GM21515 (cell line): ENCODE measurements at regions not wholly inside any gene's neighbourhood (a gene's known extent, or its start where the extent isn't known, plus 50 kb on each side); places are given as distances from the start of the nearest gene placed in this dataset.
"Not testable (repeated sequence)": the region's sequence is repeated elsewhere in the genome, so short reads cannot be mapped to it uniquely, and the experiment has no call there.

Experiments used
- ATAC-seq: cut with Tn5 transposase; IDR thresholded peaks from one replicate; pipeline ENCODE4 v1.9.1; 2021; ENCODE audit not compliant: unreplicated experiment

DNA sequence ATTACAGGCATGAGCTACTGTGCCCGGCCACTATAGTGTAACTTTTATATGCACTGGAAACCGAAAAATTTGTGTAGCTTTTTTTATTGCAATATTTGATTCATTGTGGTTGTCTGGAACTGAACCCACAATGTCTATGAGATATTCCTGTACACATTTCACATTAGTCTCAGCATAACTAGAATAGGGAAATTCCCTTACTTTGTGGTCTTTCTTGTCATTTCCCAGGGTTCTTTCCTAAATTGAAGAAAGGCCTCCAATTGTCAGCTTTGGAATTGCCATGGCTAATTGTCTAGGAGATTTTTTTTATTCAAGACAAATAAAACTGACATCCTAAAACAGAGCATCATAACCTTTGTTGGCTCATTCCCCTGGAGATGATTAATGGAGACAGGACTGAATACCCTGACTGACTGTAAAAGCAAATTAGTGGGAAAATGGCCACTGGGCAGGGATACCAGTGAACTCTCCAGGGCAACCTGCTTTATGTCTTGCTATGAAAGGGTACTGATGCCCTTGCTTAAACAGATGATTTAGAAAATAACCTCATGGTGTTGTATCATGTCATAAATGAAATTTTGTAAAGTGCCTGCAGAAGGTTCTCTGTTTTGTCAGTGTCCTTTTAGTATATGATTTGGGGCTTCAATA is 576.9 kb downstream of the RFPL4B start:
- ATAC-seq, result no peak

DNA sequence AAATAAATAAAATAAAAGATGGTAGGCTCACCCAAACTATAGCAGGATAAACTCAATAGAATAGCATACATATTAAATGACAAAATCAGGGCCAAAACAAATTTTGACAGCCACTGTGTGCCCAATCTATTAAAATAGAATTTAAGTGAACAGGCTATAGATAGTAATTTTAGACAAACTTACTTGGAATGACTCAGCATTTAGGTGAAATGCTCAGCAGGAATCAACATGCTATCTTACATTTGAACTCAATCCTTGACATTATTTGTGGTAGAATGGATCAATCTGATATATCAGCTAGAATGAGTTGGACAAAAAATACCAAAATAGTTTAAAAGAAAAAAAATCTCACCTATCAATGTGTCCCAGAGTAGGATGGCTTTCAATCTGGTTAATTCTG is 578.6 kb downstream of the RFPL4B start:
- no peak for ATAC-seq

DNA sequence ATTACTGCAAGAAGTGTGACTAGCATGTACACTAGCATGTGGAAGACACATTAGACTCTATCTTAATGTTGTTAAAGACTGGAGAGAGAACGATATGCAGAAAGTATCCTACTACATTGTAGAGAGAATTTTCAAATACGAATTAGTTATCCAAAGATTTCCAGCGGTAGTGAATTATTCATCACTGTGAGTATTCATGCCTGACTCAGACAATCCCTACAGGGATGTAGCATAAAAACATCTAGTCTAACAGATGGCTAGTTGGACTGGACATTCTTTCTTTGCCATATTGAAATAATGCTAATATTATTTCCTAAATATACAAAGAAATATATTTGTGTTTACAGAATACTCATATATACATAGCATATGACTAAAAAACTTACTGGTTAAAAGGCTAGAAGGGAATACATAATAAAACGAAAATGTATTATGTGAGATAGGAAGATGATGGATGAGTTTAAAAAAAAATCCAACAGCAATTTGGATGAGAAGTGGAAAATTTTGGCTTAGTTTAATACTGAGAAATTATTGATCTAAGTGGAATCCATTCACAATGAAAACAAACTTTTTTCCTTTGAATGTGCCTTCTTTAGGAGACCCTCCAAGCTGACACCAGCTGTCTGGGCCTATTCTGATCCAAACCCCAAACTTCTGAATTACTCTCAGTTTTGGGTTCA is 580.7 kb downstream of the RFPL4B start:
- ATAC-seq, result no peak

DNA sequence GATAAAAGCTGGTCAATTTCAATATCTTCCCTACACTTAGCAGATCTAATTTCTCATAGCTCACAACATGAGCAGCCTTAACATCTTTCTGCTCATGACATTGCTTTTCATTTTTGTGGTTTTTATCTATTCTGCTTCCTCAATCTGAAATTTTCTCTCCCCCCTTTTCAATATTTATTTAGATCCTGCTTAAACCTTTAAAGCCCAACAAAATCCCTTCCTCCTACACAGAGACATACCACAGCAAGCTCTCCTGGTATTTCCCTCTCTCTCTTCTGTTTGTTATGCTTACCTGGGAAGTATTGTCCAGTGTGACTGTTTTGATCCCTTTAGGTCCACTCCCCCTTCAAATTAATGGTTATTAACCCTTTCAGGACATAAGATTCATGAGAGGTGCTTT is 582.5 kb downstream of the RFPL4B start:
- ATAC-seq, result no peak

DNA sequence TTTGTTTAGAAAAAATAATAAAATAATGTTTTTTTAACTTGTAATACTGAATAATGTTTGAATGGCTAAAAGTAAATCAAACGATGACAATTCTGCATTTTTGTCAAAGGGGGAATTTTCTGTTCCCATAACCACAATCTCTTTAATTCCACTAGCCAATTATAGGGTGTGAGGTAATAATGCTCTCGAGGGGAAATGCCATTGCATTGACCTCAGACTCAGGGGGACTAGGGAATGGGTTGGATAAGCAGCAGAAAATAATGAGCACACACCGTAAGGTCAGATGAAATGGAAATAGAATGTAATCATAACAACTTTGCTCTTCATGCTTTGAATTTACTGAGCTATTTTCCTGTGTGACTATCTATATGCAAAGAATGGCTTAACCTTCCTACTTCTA is 584.7 kb downstream of the RFPL4B start:
- ATAC-seq, result no peak

DNA sequence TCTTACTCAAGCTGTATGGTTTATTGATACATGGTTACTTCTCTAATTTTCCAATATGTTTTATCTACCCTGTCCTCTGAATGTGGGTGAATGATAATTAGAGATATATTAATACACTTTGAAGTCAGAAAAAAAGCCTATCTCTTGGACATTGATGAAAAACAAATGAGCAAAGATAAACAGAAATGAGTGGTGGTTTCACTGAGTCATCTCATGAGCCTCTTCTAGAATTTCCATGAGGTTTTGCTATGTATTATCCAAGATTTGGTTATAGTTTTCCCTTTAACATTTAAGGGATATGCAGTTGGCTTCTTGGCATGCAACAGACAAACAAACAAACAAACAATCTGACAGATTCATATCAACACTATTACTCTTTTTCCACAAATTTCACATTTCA is 586.8 kb downstream of the RFPL4B start:
- no peak for ATAC-seq

DNA sequence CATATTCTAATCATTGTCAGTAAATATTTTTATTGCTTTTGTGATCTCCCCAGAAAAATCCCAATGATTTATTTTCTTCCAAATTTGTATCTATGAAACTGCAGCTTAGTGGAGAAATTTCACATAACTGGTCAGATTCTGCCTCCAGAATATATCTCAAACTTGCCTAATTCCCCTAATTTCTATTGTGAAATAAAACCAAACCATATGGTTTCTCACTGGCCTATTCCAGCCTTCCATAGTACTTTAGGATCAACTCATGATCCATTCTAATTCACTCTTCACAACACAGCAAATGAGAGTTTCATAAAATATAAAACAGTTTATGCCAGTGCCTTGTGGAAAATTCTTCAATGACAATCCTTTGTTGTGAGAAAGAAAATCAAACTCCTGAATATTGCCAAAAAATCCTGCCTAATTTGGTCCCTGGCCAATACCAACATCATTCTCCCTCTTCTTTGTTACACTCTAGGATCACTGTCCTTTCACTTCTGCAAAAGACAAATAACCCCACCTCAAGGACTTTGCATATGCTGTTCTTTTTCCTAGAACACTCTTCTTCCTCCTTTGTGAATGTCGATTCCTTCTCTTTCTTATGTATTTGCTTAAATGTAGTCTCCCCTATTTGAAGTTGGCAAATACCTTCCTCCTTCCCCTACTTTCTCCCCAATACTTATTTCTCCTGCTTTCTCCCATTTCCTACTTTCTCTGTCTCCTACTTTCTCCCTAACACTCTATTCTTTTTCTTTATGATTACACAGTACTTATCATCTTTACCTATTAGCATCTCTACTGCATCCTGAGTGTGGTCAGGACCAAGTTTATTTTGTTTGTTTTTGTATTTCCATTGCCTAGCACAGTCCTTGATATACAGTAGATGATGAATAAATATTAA is 587.5 kb downstream of the RFPL4B start:
- no peak for ATAC-seq

DNA sequence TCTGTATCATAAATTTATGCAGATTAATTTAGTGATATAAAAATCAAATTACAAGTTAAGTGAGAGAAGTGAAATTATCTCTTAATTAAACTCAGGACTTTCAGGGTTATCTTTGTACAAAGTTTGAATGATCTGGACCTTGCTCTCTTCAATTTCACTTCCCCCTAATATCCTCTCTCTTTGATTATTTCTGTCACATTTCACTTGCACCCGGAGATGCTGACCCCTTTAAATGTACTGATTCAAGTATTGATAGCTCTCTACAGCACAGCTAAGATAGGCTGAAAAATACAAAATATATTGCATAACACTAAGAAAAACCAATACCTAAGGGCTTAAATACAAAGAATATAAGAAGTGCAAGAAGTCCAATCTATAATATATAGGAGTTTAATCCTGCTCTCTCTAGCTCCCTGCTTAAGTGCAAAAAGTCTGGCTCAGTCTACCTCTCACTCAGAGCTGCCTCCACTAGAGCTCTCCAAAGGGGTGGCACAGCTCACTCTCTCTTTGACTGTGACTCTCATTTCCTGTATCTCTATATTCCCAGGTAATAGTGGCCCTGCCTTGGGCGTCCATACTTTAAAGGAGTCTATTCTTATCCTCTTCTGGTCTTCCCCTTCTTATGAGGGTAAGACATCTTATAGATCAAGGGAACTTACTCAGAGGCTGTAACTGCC is 588.4 kb downstream of the RFPL4B start:
- ATAC-seq, result no peak

DNA sequence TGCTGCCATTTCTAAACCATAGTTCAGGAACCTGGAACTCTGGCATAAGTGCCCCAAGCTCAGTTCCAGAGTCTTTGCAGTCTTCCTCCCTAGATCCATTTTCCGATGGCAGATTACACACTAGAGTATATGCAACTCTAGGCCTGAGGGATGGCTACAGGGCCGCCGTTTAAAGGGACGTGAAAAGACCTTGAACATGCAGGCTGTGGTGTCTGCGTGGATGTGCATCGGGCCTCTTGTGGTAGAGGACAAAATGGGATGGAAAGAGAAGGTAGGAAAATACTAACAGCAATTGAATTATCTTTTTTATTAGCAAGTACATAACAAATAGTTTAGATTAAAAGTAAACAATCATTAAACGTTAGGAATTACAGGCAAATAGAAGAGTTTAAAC is 588.9 kb downstream of the RFPL4B start:
- no peak for ATAC-seq

DNA sequence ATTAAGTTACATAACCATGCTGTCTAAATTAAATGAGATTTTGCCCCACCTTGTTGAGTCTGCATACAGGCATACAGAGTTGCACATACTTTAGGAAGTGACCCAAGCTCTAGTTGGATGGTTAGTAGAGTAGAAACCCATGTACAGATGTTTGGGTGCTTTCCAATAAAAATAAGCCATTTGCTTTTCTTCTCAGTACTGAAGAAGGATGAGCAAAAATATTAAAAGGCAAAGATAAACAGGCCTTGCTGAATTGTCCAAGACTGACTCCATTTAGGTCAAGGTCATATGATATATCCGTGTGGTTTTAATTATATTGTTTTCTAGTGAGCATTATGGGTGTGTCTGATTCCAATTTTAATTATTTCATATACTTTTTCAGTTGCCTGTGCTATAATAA is 589.4 kb downstream of the RFPL4B start:
- no peak for ATAC-seq

DNA sequence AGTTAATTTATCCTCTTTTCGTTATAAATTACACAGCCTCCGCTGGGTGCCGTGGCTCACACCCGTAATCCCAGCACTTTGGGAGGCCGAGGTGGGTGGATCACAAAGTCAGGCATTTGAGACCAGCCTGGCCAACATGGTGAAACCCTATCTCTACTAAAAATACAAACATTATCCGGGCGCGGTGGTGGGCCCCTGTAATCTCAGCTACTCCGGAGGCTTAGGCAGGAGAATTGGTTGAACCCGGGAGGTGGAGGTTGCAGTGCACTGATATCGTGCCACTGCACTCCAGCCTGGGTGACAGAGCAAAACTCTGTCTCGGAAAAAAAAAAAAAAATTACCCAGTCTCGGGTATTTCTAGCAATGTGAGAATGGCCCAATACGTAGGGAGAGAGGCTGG is 590.6 kb downstream of the RFPL4B start:
- ATAC-seq, result not testable (repeated sequence)

DNA sequence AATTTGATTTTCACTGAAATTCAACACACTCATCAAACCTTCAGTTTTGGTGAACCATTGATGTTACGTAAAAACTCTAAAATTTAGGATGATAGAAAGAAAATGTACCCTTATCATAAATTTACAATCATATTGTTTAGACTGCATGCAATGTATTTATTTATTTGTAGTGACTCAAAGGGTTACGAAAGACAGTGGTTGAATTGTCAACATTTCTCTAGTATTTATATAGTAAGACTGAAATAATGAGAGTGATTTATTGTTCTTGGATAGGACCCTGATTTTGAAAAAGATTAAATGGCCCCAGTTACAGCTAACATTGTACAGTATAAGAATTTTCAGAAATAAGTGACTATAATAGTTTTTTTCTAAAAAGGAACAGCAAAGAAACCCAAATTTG is 591.5 kb downstream of the RFPL4B start:
- ATAC-seq, result no peak

DNA sequence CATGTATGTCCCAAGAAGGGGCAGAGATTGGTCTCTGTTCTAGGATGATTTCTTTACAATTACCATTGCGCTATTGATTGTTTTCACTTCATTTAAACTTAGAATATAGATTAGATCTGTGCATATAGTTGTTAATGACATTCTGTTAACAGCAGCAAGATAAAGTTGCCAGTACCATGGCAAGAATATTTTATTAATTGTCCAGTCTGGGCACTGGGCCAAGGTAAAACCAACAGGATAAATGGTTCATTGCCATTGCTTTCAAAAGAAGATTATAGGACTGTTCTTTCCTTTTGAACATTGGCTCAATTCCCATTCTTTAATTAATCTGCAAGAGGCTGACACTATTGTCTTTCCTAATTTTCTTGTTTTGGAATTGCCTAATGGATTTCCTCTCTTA is 592.4 kb downstream of the RFPL4B start:
- ATAC-seq, result no peak

DNA sequence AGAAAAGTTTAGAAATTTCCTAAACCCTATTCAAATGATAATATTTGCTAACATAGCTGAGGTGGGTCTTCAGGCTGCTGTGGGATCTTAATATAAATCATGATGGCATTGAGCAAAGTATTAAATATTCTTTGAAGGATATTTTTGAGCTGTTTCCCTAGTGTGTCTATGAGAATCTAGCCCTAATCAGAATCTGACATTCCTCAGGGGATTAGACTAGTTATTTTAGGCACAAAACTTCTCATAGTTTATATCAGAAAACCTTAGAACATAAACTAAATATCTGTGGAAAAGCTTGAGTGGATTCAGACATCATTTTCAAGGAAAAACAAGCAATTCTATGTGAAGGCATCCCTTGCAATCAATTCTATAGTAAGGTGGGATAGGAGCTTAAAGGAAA is 594.5 kb downstream of the RFPL4B start:
- no peak for ATAC-seq

DNA sequence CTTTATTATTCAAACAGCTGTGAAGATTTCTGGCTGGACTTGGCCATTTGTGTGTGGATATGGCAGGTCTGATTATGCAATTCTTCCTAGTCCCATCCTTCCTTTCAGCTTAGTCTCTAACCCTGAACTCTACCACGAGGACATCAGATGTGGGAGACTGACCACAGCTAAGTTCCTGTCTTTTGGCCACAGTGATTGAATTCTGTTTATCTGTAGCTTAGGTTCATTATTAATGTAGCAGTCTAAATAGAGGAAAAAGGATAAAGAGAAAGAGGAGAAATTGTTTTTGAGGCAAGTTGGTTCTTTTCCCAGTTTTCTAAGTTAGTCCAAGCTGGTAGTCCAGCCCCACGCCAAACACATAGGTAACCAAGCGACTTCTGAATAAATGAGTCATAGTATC is 598.9 kb downstream of the RFPL4B start:
- ATAC-seq, result no peak

DNA sequence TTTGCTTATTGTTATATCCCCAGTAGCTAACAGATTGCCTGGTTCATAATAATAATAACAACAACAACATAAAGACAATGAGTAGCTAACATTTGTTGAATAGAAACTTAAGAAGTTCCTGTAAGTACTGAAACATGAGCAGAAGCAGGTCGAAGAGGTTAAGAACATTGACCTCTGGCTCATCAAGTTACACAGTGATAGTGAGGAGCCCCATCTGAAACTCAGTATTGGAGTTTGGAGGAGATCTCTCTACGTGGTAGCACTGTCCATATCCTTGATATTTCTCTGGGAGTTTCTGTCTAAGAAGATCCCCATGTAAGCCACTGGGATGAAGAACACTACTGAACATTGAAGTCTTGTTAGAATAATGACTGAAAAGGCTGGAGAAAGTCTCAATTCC is 600.4 kb downstream of the RFPL4B start:
- no peak for ATAC-seq

DNA sequence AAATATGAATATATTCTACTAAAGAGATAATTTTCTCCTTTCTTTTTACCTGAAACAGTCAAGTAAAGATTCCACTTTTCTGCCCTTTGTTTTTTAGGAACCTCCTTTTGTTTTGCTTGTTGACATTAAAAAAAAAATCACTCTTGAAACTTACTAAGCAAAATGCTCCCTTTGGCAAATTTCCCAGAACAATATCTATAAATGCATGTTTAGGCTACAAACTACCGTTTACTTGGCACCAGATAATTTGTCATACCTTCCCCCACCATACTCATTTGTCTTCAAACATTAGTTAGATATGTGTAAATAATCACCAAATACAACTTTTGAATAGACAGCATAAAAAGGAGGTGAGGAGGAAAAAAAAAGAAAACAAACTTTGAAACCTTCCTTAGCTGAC is 604.7 kb downstream of the RFPL4B start:
- no peak for ATAC-seq

DNA sequence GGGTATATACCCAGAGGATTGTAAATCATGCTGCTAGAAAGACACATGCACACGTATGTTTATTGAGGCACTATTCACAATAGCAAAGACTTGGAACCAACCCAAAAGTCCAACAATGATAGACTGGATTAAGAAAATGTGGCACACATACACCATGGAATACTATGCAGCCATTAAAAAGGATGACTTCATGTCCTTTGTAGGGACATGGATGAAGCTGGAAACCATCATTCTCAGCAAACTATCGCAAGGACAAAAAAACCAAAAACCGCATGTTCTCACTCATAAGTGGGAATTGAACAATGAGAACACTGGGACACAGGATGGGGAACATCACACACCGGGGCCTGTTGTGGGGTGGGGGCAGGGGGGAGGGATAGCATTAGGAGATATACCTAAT is 608.6 kb downstream of the RFPL4B start:
- not testable (repeated sequence) for ATAC-seq

DNA sequence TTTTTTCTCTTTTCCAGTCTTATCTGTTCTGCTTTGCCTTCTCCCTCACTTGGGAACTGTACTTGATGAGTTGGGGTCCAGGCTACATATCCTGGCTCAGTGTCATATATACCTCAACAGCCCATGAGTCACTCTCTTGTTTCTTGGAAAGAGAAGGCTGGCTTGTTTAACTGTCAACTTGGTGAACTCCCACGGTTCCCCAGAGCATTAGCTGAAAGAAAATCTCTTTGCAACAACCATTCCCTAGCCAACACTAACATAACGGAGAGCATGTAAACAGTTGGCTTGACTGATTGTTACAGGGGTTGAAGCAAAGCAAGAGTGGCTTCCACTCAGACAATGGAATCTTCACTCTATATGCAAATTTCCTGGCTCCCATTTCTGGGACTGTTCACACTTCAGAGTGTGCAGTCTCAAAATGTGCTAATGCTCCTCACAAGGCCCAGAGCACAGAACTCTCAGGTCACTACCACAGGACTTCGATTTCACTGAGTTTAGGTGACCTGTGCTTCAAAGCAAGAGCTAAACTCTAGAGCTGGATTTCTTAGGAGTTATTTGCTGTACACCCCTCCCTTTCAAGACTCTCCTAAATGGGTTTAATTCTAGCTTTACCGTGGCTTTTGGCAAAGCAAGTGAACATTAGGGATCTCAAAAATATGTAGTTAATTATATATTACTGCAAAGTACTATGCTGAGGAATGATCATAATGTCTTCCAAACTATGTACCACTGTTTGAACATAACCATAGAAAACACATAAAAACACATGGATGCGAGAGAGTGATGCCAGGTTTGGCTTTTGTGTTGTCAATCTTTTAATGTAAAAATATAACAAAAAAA is 609.8 kb downstream of the RFPL4B start:
- no peak for ATAC-seq

DNA sequence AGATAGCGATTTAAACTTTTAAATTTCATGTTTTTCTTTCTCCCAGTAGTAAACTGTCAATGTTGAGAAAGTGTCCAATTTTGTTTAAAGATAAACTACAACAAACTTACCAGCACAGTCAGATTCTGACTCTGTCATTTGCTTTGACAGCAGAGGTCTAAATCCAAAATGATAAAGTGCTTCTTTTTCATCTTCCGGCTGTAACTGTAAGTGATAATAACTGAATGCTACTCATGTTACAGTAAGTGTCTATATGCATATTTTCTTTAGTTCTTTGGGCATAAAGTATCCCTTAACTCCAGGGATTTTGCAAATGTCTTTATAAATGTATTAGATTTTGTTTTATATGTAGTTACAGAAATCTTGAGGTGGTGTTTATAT is 610.4 kb downstream of the RFPL4B start:
- ATAC-seq, result no peak

DNA sequence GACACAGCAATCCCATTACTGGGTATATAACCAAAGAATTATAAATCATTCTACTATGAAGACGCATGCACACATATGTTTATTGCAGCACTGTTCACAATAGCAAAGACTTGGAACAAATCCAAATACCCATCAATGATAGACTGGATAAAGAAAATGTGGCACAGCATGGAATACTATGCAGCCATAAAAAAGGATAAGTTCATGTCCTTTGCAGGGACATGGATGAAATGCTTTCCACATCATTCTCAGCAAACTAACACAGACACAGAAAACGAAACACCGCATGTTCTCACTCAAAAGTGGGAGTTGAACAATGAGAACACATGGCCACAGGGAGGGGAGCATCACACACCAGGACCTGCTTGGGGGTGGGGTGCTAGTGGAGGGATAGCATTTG is 613.0 kb downstream of the RFPL4B start:
- not testable (repeated sequence) for ATAC-seq
